K562 (cell line): ENCODE measurements at regions not wholly inside any gene's neighbourhood (a gene's known extent, or its start where the extent isn't known, plus 50 kb on each side); places are given as distances from the start of the nearest gene placed in this dataset.
A peak's percentile ranks its signal among the peaks of the same experiment; 100 is the strongest.

Source experiments
- ARID2 ChIP-seq: fragments of 450-650 bp; IDR thresholded peaks from 2 replicates; pipeline ENCODE4 v1.6.1; 2017; ENCODE audit warnings: antibody characterized with exemption, mild to moderate bottlenecking
- CCNT2 ChIP-seq: IDR thresholded peaks from 2 replicates; pipeline ENCODE4 v1.6.1; 2011; ENCODE audit warnings: borderline replicate concordance, low read depth, mild to moderate bottlenecking, moderate library complexity, mixed read lengths, low read length; ENCODE audit not compliant: insufficient read length; ENCODE audit errors: extremely low read depth
- GABPB2 ChIP-seq: fragments of 250-450 bp; sonication (Bioruptor Pico); conservative IDR thresholded peaks from 2 replicates; pipeline ENCODE4 v1.5.1; 2021; ENCODE audit warnings: mild to moderate bottlenecking
- GMEB1 ChIP-seq: fragments of 250-450 bp; sonication (Bioruptor Pico); IDR thresholded peaks from 2 replicates; pipeline ENCODE4 v1.4.0; 2020; ENCODE audit warnings: mild to moderate bottlenecking
- HDAC6 ChIP-seq: IDR thresholded peaks from 2 replicates; pipeline ENCODE4 v1.6.1; 2012; ENCODE audit warnings: low read depth, mild to moderate bottlenecking, control low read depth, inconsistent platforms, low read length, moderate library complexity
- HEY1 ChIP-seq: fragments of 250-450 bp; sonication (Bioruptor Pico); IDR thresholded peaks from 2 replicates; pipeline ENCODE4 v1.5.0; 2020; ENCODE audit warnings: mild to moderate bottlenecking, moderate library complexity, borderline replicate concordance
- KLF10 ChIP-seq: fragments of 250-450 bp; sonication (Bioruptor Pico); IDR thresholded peaks from 2 replicates; pipeline ENCODE4 v1.6.1; 2021; ENCODE audit warnings: matching md5 sums
- MCM2 ChIP-seq: fragments of 450-650 bp; IDR thresholded peaks from 2 replicates; pipeline ENCODE4 v1.6.1; 2017; ENCODE audit warnings: low read depth, mild to moderate bottlenecking
- NFYB ChIP-seq: IDR thresholded peaks from 2 replicates; pipeline ENCODE4 v1.6.1; 2011; ENCODE audit warnings: mild to moderate bottlenecking, moderate library complexity; ENCODE audit not compliant: insufficient read length; ENCODE audit errors: extremely low read depth
- NONO ChIP-seq, 2 experiments: fragments of 200-400 bp in 1 of 2; fragments of 450-650 bp in 1 of 2; formaldehyde crosslinking in 1 of 2; IDR thresholded peaks; 2 replicates each; pipeline ENCODE4 v1.6.1; 2017; ENCODE audit warnings: low read depth in 2 of 2, mild to moderate bottlenecking in 2 of 2, moderate library complexity in 2 of 2, low read length in 1 of 2
- NRF1 ChIP-seq, 2 experiments: fragments of 450-650 bp; IDR thresholded peaks in 1 of 2; conservative IDR thresholded peaks in 1 of 2; 2 replicates each; pipeline ENCODE4 v1.6.1; 2014; ENCODE audit warnings: mild to moderate bottlenecking in 2 of 2
- PHTF2 ChIP-seq: fragments of 250-450 bp; sonication (Bioruptor Pico); IDR thresholded peaks from 2 replicates; pipeline ENCODE4 v1.5.0; 2021; ENCODE audit warnings: mild to moderate bottlenecking
- POLR3A ChIP-seq: IDR thresholded peaks from 2 replicates; pipeline ENCODE4 v1.6.1; 2011; ENCODE audit warnings: borderline replicate concordance, mild to moderate bottlenecking, moderate library complexity; ENCODE audit not compliant: insufficient read length, insufficient read depth; ENCODE audit errors: extremely low read depth
- PRMT5 ChIP-seq: sonication (generic); formaldehyde crosslinking; IDR thresholded peaks from 2 replicates; pipeline ENCODE4 v1.5.0; 2020; ENCODE audit warnings: missing genetic modification reagents
- RBM14 ChIP-seq: fragments of 200-400 bp; formaldehyde crosslinking; IDR thresholded peaks from 2 replicates; pipeline ENCODE4 v1.6.1; 2018; ENCODE audit warnings: low read depth, mild to moderate bottlenecking, low read length, moderate library complexity, borderline replicate concordance; ENCODE audit not compliant: insufficient read depth
- SMAD2 ChIP-seq: fragments of 150-350 bp; IDR thresholded peaks from 2 replicates; pipeline ENCODE4 v1.6.1; 2014; ENCODE audit warnings: low read depth, mild to moderate bottlenecking, low read length
- TAF9B ChIP-seq: fragments of 450-650 bp; IDR thresholded peaks from 2 replicates; pipeline ENCODE4 v1.6.1; 2018; ENCODE audit warnings: mild to moderate bottlenecking; ENCODE audit not compliant: partially characterized antibody
- TFE3 ChIP-seq: fragments of 450-650 bp; formaldehyde crosslinking; IDR thresholded peaks from 2 replicates; pipeline ENCODE4 v1.4.0; 2020; ENCODE audit warnings: mild to moderate bottlenecking, mixed read lengths
- ZNF175 ChIP-seq: fragments of 200-800 bp; sonication (Bioruptor generic); IDR thresholded peaks from 2 replicates; pipeline ENCODE4 v1.6.1; 2016; ENCODE audit warnings: low read depth, mild to moderate bottlenecking, missing genetic modification characterization, missing compliant biosample characterization
- ZNF609 ChIP-seq: sonication (generic); formaldehyde crosslinking; IDR thresholded peaks from 2 replicates; pipeline ENCODE4 v1.8.1; 2023; ENCODE audit warnings: missing genetic modification reagents, mild to moderate bottlenecking, borderline replicate concordance
- ZNF668 ChIP-seq: fragments of 250-450 bp; sonication (Bioruptor Pico); IDR thresholded peaks from 2 replicates; pipeline ENCODE4 v1.8.0; 2022; ENCODE audit warnings: mild to moderate bottlenecking, inconsistent platforms
- ZNF778 ChIP-seq: fragments of 450-650 bp; formaldehyde crosslinking; IDR thresholded peaks from 2 replicates; pipeline ENCODE4 v1.4.0; 2020; ENCODE audit warnings: mild to moderate bottlenecking, moderate library complexity

GRCh38 chr11:91792779-91793262 is 431.8 kb upstream of the FAT3 start (continued):
- TF ChIP-seq NONO (IDR thresholded peaks at IDR 0.05; ENCODE audit: low read depth in 2 of 2, low read length in 1 of 2) (no peak), ZNF668 (no peak), MCM2 (no peak), NFYB (no peak), TAF9B (no peak), TFE3 (no peak), PRMT5 (no peak), HDAC6 (no peak), PHTF2 (CRISPR knock-in tag) (no peak), GABPB2 (CRISPR knock-in tag) (no peak), POLR3A (no peak), HEY1 (CRISPR knock-in tag) (no peak), NRF1 (conservative IDR thresholded peaks at IDR 0.05 in 1 of 2, IDR thresholded peaks at IDR 0.05 in 1 of 2) (peak; percentile 82 to 84), ARID2 (no peak), ZNF175 (CRISPR knock-in tag) (no peak), CCNT2 (peak; percentile 35), GMEB1 (no peak), RBM14 (no peak), ZNF609 (no peak), ZNF778 (CRISPR knock-in tag) (no peak), SMAD2 (no peak), KLF10 (no peak)
